22Rv1 (cell line): ENCODE measurements at regions not wholly inside any gene's neighbourhood (a gene's known extent, or its start where the extent isn't known, plus 50 kb on each side); places are given as distances from the start of the nearest gene placed in this dataset.

Experiments used
- CTCF ChIP-seq: fragments of 450-650 bp; IDR thresholded peaks from 2 replicates; pipeline ENCODE4 v1.5.1; 2017; ENCODE audit warnings: mild to moderate bottlenecking
- ZFX ChIP-seq: fragments of 450-650 bp; IDR thresholded peaks from 2 replicates; pipeline ENCODE4 v1.6.1; 2017; ENCODE audit warnings: antibody characterized with exemption, borderline replicate concordance

GRCh38 chr14:26363689-26364088, 234.1 kb downstream of the NOVA1 start:
- TF ChIP-seq CTCF (no peak), ZFX (no peak)
